PC-3 (cell line): ENCODE measurements at regions not wholly inside any gene's neighbourhood (a gene's known extent, or its start where the extent isn't known, plus 50 kb on each side); places are given as distances from the start of the nearest gene placed in this dataset.

Experiments used
- ATAC-seq: fragments of 200-7000 bp; cut with Tn5 transposase; 2 replicates; pipeline ENCODE4 v1.9.1; 2020; ENCODE audit warnings: mild to moderate bottlenecking, moderate library complexity
- BruUV-seq: library from RNA; stranded (reverse); fragments of 400-500 nt; replicated peaks from 2 replicates; lab custom pipeline; 2021; lab: Mats Ljungman, UMichigan
- CTCF ChIA-PET: fragments of 300-600 bp; sonication (Branson Sonifier 250); formaldehyde crosslinking; loops from one replicate; lab custom pipeline; 2022; ENCODE audit warnings: antibody characterized with exemption; lab: Charles Lee
- POLR2A ChIA-PET: fragments of 300-600 bp; sonication (Branson Sonifier 250); formaldehyde crosslinking; loops from one replicate; lab custom pipeline; 2022; ENCODE audit warnings: antibody characterized with exemption; ENCODE audit not compliant: unreplicated experiment; lab: Charles Lee
- DNase-seq: peaks from one replicate; pipeline ENCODE4 v3.0.0-alpha.2; 2015
- H2AFZ ChIP-seq: fragments of 300-600 bp; sonication (generic); 2 replicates; pipeline ENCODE4 v1.6.0; 2016; ENCODE audit warnings: antibody characterized with exemption, low read length
- H3F3A ChIP-seq: fragments of 300-600 bp; sonication (generic); one replicate; pipeline ENCODE4 v1.6.0; 2017; ENCODE audit warnings: antibody characterized with exemption, low read length, control low read depth, mild to moderate bottlenecking; ENCODE audit not compliant: unreplicated experiment
- H3K27ac ChIP-seq: fragments of 300-600 bp; sonication (generic); 2 replicates; pipeline ENCODE4 v1.5.1; 2016; ENCODE audit warnings: mild to moderate bottlenecking, low read length
- H3K27me3 ChIP-seq: fragments of 300-600 bp; sonication (generic); 2 replicates; pipeline ENCODE4 v1.6.1; 2016; ENCODE audit warnings: low read length, mixed read lengths
- H3K36me3 ChIP-seq: fragments of 300-600 bp; sonication (generic); 2 replicates; pipeline ENCODE4 v1.6.1; 2016; ENCODE audit warnings: low read depth, mixed run types, low read length, mixed read lengths
- H3K4me1 ChIP-seq: fragments of 300-600 bp; sonication (generic); 2 replicates; pipeline ENCODE4 v1.5.1; 2016; ENCODE audit warnings: low read length; ENCODE audit not compliant: insufficient read depth
- H3K4me2 ChIP-seq: fragments of 300-600 bp; sonication (generic); 2 replicates; pipeline ENCODE4 v1.6.0; 2016; ENCODE audit warnings: low read length
- H3K4me3 ChIP-seq: fragments of 300-600 bp; sonication (generic); 2 replicates; pipeline ENCODE4 v1.5.1; 2016; ENCODE audit warnings: mild to moderate bottlenecking, low read length, mixed read lengths
- H3K79me2 ChIP-seq: fragments of 300-600 bp; sonication (generic); 2 replicates; pipeline ENCODE4 v1.6.1; 2017; ENCODE audit warnings: low read length, mixed read lengths
- H3K9ac ChIP-seq: fragments of 300-600 bp; sonication (generic); 2 replicates; pipeline ENCODE4 v1.6.0; 2016; ENCODE audit warnings: mild to moderate bottlenecking, low read length
- H3K9me2 ChIP-seq: fragments of 300-600 bp; sonication (generic); replicated peaks from 2 replicates; pipeline ENCODE4 v1.6.1; 2016; ENCODE audit warnings: mixed run types, low read length, mixed read lengths
- H3K9me3 ChIP-seq: fragments of 300-600 bp; sonication (generic); 2 replicates; pipeline ENCODE4 v1.6.1; 2016; ENCODE audit warnings: low read length, mixed read lengths
- H4K20me1 ChIP-seq: fragments of 300-600 bp; sonication (generic); 2 replicates; pipeline ENCODE4 v1.6.1; 2016; ENCODE audit warnings: low read length, mixed read lengths
- EZH2 ChIP-seq: fragments of 300-600 bp; sonication (generic); IDR thresholded peaks from one replicate; pipeline ENCODE4 v1.6.1; 2017; ENCODE audit warnings: antibody characterized with exemption, mild to moderate bottlenecking, low read length; ENCODE audit not compliant: unreplicated experiment
- EZH2phosphoT487 ChIP-seq: fragments of 300-600 bp; sonication (generic); IDR thresholded peaks from 2 replicates; pipeline ENCODE4 v1.6.1; 2018; ENCODE audit warnings: mild to moderate bottlenecking, antibody characterized with exemption, low read length, borderline replicate concordance
- intact Hi-C: fragments of 100-400 bp; cut with micrococcal nuclease; formaldehyde crosslinking; loops from 2 replicates; pipeline ENCODE4 v1.9.0; 2023
- TF ChIP-seq, protein P1 (sequence below): fragments of 300-600 bp; sonication (generic); conservative IDR thresholded peaks from 2 replicates; pipeline ENCODE4 v1.5.1; 2017; ENCODE audit warnings: antibody characterized with exemption, low read depth, mild to moderate bottlenecking, low read length

DNA sequence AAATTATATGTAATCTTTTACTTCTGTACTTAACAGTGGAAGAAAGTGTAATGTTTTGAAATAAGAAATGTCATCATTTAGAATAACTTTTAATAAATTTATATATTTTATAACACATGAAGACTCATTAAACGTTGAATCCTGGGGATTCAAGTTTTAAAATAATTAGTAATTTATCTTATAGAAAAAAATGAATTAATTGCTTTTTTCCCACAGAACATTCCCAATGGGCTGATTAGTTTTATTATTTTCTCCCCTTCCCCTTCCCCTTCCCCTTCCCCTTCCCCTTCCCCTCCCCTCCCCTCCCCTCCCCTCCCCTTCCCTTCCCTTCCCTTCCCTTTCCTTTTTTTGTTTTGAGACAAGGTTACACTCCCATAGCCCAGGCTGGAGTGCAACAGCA, 79.7 kb downstream of the MRPS30 start:
- no peak overlapping the region for H2AFZ ChIP-seq
- no peak for DNase-seq
- CTCF ChIA-PET: no interaction called here
- H3K9me3 ChIP-seq: no peaks in the 10 kb centered on the region
- ATAC-seq: no peak
- no peaks in the 10 kb centered on the region for H4K20me1 ChIP-seq
- H3K36me3 ChIP-seq: no peaks in the 10 kb centered on the region
- no peaks in the 10 kb centered on the region for H3K79me2 ChIP-seq
- no peaks in the 10 kb centered on the region for H3K9me2 ChIP-seq
- no peak overlapping the region for H3K27ac ChIP-seq
- TF ChIP-seq EZH2phosphoT487 (no peak), EZH2 (no peak)
- TF ChIP-seq, protein P1, sequence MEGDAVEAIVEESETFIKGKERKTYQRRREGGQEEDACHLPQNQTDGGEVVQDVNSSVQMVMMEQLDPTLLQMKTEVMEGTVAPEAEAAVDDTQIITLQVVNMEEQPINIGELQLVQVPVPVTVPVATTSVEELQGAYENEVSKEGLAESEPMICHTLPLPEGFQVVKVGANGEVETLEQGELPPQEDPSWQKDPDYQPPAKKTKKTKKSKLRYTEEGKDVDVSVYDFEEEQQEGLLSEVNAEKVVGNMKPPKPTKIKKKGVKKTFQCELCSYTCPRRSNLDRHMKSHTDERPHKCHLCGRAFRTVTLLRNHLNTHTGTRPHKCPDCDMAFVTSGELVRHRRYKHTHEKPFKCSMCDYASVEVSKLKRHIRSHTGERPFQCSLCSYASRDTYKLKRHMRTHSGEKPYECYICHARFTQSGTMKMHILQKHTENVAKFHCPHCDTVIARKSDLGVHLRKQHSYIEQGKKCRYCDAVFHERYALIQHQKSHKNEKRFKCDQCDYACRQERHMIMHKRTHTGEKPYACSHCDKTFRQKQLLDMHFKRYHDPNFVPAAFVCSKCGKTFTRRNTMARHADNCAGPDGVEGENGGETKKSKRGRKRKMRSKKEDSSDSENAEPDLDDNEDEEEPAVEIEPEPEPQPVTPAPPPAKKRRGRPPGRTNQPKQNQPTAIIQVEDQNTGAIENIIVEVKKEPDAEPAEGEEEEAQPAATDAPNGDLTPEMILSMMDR: no peak
- H3K4me3 ChIP-seq: no peak overlapping the region
- H3K27me3 ChIP-seq: no peaks in the 10 kb centered on the region
- BruUV-seq: no TSS peak
- POLR2A ChIA-PET: no interaction called here
- H3F3A ChIP-seq: peaks cover 4% of the 10 kb centered on the region
- no peak overlapping the region for H3K9ac ChIP-seq
- no peak overlapping the region for H3K4me2 ChIP-seq
- H3K4me1 ChIP-seq: peaks cover 15% of the 10 kb centered on the region
- intact Hi-C loops: no loop called here

DNA sequence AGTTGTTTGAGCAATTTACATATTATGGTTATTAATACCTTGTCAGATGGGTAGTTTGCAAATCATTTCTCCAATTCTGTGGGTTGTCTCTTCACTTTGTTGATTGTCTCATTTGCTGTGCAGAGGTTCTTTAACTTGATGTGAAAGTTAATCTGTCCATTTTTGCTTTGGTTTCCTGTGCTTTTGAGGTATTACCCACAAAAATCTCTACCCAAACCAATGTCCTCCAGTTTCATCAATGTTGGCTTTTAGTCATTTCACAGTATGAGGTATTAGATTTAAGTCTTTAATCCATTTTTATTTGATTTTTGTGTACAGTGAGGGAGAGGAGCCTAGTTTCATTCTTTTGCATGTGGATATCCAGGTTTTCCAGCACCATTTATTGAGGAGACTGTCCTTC, 82.4 kb downstream of the MRPS30 start:
- Histone ChIP-seq H3K9me3 (no peaks in the 10 kb centered on the region), H3K9me2 (no peaks in the 10 kb centered on the region), H3K9ac (no peak overlapping the region), H3K4me1 (peaks cover 6% of the 10 kb centered on the region; the same call in 1 of the 2 replicates), H3K27me3 (no peaks in the 10 kb centered on the region), H2AFZ (no peak overlapping the region), H3F3A (no peaks in the 10 kb centered on the region), H3K79me2 (no peaks in the 10 kb centered on the region), H3K4me2 (no peak overlapping the region), H3K36me3 (no peaks in the 10 kb centered on the region), H3K4me3 (no peak overlapping the region), H4K20me1 (no peaks in the 10 kb centered on the region), H3K27ac (no peak overlapping the region)
- ATAC-seq: no peak
- BruUV-seq: no TSS peak
- no peak for TF ChIP-seq EZH2phosphoT487
- TF ChIP-seq, protein P1: no peak
- no peak for TF ChIP-seq EZH2
- CTCF ChIA-PET: no interaction called here
- POLR2A ChIA-PET: no interaction called here
- intact Hi-C loops: no loop called here
- no peak for DNase-seq

DNA sequence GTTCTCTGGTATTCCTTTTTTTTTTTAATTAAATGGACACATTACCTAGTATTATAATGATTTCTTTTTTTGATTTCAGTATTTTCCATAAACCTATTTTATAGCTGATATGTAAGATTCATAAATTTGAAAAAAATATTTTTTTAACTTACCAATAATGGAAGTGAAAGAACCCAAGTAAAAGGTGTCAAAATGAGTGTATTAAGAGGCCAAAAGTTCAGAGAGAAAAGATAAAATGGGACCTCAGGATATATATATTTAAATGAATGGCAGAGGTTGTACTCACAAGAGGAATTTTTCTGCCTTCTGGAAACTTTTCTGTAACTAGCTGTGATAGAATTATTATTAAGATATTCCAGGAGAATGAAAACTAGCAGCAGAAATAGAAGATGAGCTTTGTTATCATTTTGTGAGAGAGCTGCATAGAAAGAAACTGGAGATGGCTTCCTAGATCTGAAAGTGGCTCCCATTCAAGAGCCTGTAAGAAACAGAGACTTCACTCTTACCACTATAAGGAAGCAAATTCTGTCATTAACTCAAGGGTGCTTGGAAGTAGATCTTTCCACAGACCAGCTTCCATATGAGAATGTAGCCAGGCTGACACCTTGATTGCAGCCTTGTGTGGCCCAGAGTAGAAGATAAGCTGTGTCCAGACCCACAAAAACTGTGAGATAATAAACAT, 91.7 kb downstream of the MRPS30 start:
- DNase-seq: no peak
- H4K20me1 ChIP-seq: no peaks in the 10 kb centered on the region
- no peaks in the 10 kb centered on the region for H3K9me2 ChIP-seq
- BruUV-seq: no TSS peak
- no peaks in the 10 kb centered on the region for H3K36me3 ChIP-seq
- H3K79me2 ChIP-seq: no peaks in the 10 kb centered on the region
- no peak overlapping the region for H3K9ac ChIP-seq
- no peak overlapping the region for H3K4me2 ChIP-seq
- H3K27ac ChIP-seq: no peak overlapping the region
- no peak for ATAC-seq
- no peak overlapping the region for H2AFZ ChIP-seq
- intact Hi-C loops: no loop called here
- H3K4me1 ChIP-seq: no peaks in the 10 kb centered on the region
- H3F3A ChIP-seq: no peaks in the 10 kb centered on the region
- ChIA-PET POLR2A (interaction anchor here (0.6 kb wide), 1 partner anchor 1207 kb away, joined by 3 read pairs; no protein-coding TSS in a partner anchor), CTCF (no interaction called here)
- H3K4me3 ChIP-seq: no peak overlapping the region
- no peaks in the 10 kb centered on the region for H3K9me3 ChIP-seq
- TF ChIP-seq, protein P1: no peak
- no peak for TF ChIP-seq EZH2phosphoT487
- TF ChIP-seq EZH2: no peak
- no peaks in the 10 kb centered on the region for H3K27me3 ChIP-seq
